ENCODE measurements at regions not wholly inside any gene's neighbourhood (a gene's known extent, or its start where the extent isn't known, plus 50 kb on each side); places are given as distances from the start of the nearest gene placed in this dataset.

GRCh38 chr2:193331676-193332075 is 1136.9 kb upstream of the TMEFF2 start:
- Histone ChIP-seq H3K4me2 (ENCODE audit: control insufficient read depth, insufficient read depth) (no peak overlapping the region), H3K79me2 (ENCODE audit: control insufficient read depth, insufficient read depth, low read length) (no peaks in the 10 kb centered on the region), H3K27ac (ENCODE audit: control insufficient read depth, insufficient read depth) (no peak overlapping the region), H3K9ac (ENCODE audit: control insufficient read depth, insufficient read depth, low read length) (no peak overlapping the region), H3K4me3 (no peak overlapping the region), H3K4me1 (ENCODE audit: control insufficient read depth, insufficient read depth, low read length) (no peaks in the 10 kb centered on the region), H4K20me1 (ENCODE audit: control insufficient read depth, insufficient read depth) (no peaks in the 10 kb centered on the region), H3K36me3 (ENCODE audit: control insufficient read depth in 2 of 2, insufficient read depth in 2 of 2, low read length in 1 of 2) (no peaks in the 10 kb centered on the region), H3K9me3 (replicated peaks; ENCODE audit: control insufficient read depth, insufficient read depth, low read length) (no peaks in the 10 kb centered on the region), H3K27me3 (replicated peaks in 1 of 2; ENCODE audit: control insufficient read depth in 2 of 2, insufficient read depth in 2 of 2, low read length in 1 of 2) (no peaks in the 10 kb centered on the region), H2AFZ (ENCODE audit: control insufficient read depth, low read depth, low read length) (no peak overlapping the region)
- ChIA-PET SMC1A (ENCODE audit: uncharacterized antibody, unreplicated experiment) (no interaction called here), RAD21 (ENCODE audit: unreplicated experiment) (no interaction called here), POLR2A (no interaction called here), CTCF (no interaction called here)
- in situ Hi-C loops (cut with MboI) (no loop called here), intact Hi-C loops (cut with micrococcal nuclease; ENCODE audit: unreplicated experiment) (no loop called here)
- DNase-seq (ENCODE audit: low read depth, low spot score) (no peak), FAIRE-seq (no peak), ATAC-seq (no peak)
- BruUV-seq (replicated peaks), result no TSS peak
- 0% methylated on average over 4 of the region's 4 CpGs for WGBS (ENCODE audit: insufficient coverage, insufficient replicate concordance, low lambda C conversion rate, missing lambda C conversion rate)
- TF ChIP-seq ATF2 (IDR thresholded peaks at IDR 0.05; ENCODE audit: low read length) (no peak), MLLT1 (IDR thresholded peaks at IDR 0.05) (no peak), IRF3 (IDR thresholded peaks at IDR 0.05) (no peak), NFXL1 (IDR thresholded peaks at IDR 0.05; ENCODE audit: borderline replicate concordance) (no peak), DPF2 (IDR thresholded peaks at IDR 0.05) (no peak), NRF1 (conservative IDR thresholded peaks at IDR 0.05; ENCODE audit: low read depth, low read length) (no peak), TAF1 (IDR thresholded peaks at IDR 0.05; ENCODE audit: borderline replicate concordance, low read depth, low read length) (no peak), CBFB (IDR thresholded peaks at IDR 0.05; ENCODE audit: low read depth) (no peak), ZBED1 (IDR thresholded peaks at IDR 0.05; ENCODE audit: borderline replicate concordance) (no peak), RB1 (IDR thresholded peaks at IDR 0.05; ENCODE audit: borderline replicate concordance) (no peak), POLR2A (IDR thresholded peaks at IDR 0.05; ENCODE audit: low read depth, low read length) (no peak), MYC (IDR thresholded peaks at IDR 0.05; ENCODE audit: insufficient read depth, insufficient read length, insufficient replicate concordance, low read length, severe bottlenecking) (no peak), KLF5 (IDR thresholded peaks at IDR 0.05; ENCODE audit: partially characterized antibody) (no peak), PKNOX1 (IDR thresholded peaks at IDR 0.05) (no peak)
- TF ChIP-seq, protein P1, sequence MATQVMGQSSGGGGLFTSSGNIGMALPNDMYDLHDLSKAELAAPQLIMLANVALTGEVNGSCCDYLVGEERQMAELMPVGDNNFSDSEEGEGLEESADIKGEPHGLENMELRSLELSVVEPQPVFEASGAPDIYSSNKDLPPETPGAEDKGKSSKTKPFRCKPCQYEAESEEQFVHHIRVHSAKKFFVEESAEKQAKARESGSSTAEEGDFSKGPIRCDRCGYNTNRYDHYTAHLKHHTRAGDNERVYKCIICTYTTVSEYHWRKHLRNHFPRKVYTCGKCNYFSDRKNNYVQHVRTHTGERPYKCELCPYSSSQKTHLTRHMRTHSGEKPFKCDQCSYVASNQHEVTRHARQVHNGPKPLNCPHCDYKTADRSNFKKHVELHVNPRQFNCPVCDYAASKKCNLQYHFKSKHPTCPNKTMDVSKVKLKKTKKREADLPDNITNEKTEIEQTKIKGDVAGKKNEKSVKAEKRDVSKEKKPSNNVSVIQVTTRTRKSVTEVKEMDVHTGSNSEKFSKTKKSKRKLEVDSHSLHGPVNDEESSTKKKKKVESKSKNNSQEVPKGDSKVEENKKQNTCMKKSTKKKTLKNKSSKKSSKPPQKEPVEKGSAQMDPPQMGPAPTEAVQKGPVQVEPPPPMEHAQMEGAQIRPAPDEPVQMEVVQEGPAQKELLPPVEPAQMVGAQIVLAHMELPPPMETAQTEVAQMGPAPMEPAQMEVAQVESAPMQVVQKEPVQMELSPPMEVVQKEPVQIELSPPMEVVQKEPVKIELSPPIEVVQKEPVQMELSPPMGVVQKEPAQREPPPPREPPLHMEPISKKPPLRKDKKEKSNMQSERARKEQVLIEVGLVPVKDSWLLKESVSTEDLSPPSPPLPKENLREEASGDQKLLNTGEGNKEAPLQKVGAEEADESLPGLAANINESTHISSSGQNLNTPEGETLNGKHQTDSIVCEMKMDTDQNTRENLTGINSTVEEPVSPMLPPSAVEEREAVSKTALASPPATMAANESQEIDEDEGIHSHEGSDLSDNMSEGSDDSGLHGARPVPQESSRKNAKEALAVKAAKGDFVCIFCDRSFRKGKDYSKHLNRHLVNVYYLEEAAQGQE (IDR thresholded peaks at IDR 0.05; ENCODE audit: low read depth, low read length), result no peak

Data from GM12878 (cell line).